ENCODE measurements at regions not wholly inside any gene's neighbourhood (a gene's known extent, or its start where the extent isn't known, plus 50 kb on each side); places are given as distances from the start of the nearest gene placed in this dataset.
"Not testable (repeated sequence)": the region's sequence is repeated elsewhere in the genome, so short reads cannot be mapped to it uniquely, and the experiment has no call there.

DNA sequence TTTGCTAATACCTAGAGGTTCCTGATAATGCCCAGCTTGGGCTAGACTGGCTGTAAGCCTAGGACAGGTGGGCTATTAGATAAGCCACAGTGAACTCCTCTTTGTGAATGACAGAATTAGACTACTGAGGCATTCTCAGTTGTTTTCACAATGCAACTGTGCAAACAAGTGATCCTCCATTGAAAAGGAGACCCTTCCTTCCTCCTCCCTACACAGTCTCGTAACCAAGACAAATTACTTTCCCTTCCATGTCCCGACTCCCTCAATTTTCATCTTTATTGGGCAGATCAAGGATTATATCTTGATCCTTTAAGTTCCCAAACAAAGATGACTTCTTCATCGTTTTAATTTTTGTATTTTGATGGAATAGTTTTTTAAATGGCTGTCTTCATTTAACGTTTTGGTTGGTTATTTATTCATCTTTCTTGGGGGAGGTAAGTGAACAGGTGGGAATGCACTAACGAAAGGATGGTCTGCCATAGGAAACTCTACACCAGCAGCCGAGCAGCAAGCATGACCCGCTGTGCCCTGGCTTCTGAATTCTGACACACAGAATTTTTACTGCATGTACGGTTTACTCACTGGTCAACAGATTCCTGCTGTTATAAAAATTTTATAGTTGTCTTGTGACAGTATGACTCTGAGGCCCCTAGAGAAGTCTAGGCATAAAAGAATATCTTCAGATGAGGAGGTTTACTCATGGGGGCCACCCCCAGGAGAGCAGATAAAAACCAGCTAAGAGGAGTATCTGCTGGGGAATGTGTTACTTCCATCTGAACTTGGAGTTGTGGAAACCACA, 137.5 kb upstream of the TUT7 start:
- no peak for DNase-seq (ENCODE audit: low read depth)

DNA sequence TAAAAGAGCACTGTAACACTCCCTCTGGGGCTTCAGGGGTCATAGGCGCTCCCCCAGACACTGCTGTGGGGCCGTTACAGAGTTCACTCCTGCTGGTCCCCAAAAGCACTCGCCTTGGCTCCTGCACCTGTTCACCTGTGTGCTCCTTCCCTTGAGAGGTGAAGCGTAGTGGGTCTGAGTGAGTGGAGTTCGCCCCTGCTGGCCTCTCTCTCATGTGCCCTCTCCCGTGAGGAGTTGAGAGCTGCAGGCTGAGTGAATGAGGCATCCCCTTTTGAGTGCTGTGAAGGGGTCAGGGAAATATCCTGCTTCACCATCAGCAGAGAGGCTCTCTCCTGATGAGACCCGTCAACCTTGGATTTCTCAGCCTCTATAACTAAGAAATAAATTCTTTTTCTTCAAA, 134.6 kb upstream of the TUT7 start:
- no peak for DNase-seq (ENCODE audit: low read depth)

DNA sequence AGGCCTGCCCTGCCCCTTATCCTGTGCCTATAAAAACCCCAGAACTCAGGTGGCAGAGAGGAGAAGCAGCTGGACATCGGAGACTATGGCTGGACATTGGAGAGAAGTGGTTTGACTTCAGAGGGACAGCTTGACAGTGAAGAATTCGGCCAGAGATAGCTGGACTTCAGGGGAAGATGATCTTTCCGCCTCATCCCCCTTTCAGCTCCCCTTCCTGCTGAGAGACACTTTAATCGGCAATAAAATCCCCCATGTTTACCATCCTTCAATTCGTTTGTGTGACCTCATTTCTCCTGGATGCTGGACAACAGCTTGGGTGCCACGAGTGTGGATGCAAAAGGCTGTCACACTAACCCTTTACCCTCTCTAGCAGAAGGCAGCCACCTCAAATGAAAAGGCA, 134.1 kb upstream of the TUT7 start:
- DNase-seq (ENCODE audit: low read depth) = no peak

DNA sequence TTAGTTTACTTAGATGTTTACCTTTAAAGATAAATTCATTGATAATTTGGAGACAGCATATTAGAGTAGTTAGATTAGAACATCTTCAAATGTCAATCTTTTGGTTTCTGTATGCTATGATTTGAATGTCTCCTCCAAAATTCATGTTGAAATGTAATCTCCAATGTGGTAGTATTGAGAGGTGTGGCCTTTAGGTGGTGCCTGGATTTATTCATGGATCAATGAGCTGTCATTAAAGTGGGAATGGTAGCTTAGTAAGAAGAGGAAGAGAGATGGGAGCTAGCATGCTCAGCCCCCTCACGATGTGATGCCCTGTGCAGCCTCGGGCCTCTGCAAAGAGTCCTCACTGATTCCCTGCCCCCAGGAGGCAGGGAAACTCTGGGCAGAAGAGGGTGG, 133.6 kb upstream of the TUT7 start:
- no peak for DNase-seq (ENCODE audit: low read depth)

DNA sequence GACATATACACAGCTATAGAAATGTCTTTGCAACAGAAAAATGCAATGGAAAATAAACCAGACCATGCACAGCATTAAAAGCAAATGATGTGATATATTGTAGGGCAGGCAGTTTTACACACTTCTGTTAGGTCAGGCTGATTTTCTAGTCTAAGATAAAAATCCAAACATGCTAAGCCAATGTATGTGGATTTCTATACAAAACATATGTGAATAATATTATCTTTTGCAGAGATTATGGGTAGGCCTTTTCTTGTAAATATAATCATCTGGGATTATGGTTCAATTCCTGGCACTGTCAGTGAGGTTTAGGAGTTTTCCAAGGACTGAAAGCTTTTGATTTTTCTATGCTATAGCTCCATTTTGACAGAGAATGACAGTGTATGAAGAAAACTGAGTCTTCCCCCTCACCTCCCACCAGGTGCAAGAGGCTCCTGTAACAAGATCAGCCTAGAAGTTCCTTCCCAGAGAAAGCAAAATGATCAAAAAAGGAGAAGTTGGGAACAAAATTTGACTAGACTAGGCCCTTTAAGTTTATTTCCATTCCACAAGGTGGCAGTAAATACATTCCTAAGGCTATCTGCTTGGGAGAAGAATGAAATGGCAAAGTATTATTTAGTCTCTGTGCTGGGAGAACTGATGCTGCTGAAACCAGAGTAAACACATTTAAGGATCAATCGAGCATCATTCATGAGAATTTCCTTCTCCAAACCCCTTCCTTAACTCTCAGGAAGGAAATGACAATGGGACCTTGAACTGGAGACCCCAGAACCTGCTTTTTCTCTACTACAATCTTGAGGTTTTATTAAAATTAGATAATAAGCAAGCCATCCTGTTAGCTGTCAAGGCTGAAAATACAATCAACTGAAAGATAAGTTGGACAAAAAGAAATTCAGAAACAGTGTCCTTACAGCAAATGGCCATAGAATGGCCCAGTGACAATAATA, 133.0 kb upstream of the TUT7 start:
- no peak for DNase-seq (ENCODE audit: low read depth)

DNA sequence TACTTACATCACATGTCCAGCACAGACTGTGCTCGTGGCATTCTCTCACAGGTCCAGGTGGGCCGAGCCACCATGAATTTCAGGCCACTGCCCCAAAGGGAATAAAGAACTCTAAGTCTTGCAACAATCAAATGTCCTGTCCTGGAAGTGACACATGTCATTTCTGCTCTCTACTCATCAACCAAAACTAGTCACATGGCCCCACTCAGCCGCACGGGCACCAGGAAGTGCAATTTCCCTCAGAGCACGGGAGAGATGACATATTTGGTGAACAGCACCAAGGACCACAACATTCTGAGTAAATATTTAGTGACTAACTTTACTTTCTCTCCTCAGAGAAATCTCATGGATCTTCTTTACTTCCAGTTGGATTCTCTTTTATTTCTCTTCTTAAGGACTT, 131.1 kb upstream of the TUT7 start:
- no peak for DNase-seq (ENCODE audit: low read depth)

- no peak for DNase-seq (ENCODE audit: low read depth)
Measured at GRCh38 chr9:86483496-86483895, 129.3 kb upstream of the TUT7 start.

DNA sequence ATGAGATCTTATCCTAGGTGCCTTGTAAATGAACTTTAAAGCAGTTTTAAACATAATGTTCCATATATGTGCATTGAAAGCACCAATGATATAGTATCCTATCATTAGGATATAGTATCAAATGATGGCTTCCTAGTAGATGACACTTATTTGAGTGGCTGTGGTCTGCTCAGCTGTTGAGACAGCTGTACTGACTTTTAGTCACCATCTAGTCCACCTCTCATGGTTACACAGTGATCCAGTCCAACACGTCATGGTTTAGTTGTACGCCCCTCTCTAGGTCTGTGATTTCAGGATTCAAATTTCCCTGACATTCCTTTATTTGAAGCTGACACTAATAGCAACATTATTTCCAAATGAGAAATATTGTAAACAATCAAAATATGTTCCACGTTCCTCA, 127.3 kb upstream of the TUT7 start:
- DNase-seq (ENCODE audit: low read depth) = no peak

- not testable (repeated sequence) for DNase-seq (ENCODE audit: low read depth)
Measured at GRCh38 chr9:86475255-86475654, 121.0 kb upstream of the TUT7 start.

DNA sequence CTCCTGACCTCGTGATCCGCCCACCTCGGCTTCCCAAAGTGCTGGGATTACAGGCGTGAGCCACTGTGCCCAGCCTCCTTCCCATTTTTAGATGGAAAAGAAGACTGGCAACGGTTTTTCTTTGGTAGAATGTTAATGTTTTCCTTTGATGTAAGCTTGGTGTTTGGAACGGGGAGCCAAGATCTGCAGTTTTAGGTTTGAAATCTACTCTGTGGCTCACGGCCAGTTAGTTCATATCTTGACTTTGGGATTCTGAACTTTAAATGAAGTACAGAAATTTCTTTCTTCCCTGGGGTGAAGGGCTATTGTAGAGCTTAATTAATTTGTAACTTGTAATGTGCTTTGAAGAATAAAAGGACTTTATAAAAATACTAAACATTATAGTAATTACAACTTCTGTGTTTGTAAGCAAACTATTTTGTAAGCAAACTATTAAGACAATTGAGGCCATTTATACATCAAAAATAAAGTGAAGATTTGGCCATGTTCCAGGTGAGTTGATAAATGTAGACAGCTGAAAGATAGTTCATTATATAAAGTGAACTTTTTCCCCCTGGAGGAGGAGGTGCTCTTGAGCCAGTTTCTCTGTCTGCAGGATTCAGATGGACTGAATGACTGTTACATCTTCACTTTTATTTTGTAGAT, 117.1 kb upstream of the TUT7 start:
- DNase-seq (ENCODE audit: low read depth) = no peak

DNA sequence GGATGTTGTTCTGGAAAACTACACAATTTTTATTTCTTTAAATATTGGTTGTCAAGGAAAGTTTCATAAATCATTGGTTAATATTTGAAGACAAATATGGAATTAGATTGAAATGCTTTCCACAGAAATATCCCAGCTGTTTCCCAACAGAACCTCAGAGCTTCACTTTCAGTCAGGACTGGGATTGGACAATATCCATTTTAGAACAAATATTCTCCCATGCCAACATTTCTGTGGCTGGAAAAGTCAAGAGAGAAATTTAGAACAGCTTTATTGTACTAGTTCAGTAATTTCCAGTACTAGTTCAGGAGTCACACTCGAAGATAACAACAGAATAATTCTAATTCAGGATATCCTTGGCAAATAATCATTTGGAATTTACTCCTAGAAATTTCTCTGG, 116.1 kb upstream of the TUT7 start:
- no peak for DNase-seq (ENCODE audit: low read depth)

DNA sequence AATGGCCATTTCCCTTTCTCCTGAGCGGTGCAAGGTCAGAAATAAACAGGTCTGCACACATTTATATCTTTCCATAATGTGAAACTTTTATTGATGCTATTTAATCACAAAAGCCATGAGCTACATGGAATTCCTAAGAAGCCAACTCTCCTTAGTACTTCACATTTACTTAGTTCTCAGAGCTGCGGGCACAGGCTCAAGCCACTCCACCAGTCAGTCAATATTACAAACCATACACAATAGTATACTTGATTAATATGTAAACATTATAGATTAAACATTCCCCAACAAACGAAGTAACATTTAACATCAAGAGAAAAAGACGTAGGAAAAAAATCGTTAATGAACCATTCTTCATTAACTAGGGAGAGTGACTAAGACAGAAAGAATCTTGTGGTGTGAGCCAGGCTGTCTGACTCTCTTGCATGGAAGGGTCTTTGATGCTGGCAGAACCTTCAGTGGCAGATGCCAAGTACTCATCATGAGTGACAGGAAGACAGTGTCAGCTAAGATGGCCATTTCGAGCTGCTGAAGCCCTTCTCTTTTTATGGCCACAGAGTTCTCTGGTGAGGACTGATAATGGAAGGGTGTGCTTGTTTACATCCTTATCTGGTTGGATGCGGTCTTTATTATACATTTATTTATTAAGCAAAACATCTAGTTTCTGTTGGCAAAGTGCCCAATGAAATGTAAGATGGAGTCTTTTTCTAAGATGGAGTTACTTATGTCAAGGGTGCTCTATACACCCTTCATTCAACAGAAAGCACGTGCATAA, 115.5 kb upstream of the TUT7 start:
- DNase-seq (ENCODE audit: low read depth) = no peak

- DNase-seq (ENCODE audit: low read depth) = no peak
Measured at GRCh38 chr9:86464242-86464641, 110.0 kb upstream of the TUT7 start.

- DNase-seq (ENCODE audit: low read depth) = no peak
Measured at GRCh38 chr9:86460216-86461002, 106.2 kb upstream of the TUT7 start.

DNA sequence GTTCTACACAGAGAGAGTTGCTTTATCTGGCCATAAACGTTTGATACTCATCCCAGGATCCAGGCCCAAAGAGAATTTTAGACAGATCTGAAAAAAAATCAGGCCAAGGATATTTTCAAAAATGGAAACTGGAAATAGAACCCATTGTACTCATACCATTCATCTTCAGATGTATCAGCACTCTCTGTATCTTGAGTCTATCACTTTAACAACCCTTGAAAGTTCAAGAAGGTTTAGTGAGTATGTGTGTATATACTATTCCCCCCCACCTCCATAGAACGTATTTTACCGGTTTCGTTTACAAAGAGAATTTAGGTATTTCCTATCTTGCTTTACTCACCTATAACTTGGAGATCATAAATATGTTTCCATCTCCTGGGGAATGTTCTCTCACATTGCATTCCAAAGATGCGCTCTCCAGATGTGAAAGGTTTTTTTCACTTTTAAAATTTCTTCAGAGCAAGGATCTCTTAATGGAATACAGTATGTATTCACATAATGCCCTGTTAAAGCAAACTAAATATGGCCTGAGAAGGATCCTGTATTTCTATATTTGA, 105.5 kb upstream of the TUT7 start:
- DNase-seq (ENCODE audit: low read depth) = no peak

DNA sequence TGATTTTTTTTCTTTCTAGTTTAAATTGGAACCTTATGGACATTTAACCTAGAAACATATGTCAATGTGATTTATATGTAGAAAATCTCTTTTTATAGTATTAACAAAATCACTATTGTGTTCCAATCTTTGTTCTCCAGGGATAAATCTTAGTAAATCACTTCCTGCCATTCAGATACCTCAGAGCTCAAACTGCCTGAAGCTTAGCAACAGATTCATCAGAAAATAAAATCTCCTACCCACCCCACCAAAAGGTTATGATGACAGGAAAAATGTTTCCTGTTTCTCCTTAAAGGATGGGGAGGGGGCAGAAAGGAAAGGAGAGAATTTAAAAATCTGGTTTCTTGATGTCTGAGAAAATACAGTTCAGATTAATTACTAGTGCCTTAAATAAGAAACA, 105.0 kb upstream of the TUT7 start:
- DNase-seq (ENCODE audit: low read depth) = no peak

DNA sequence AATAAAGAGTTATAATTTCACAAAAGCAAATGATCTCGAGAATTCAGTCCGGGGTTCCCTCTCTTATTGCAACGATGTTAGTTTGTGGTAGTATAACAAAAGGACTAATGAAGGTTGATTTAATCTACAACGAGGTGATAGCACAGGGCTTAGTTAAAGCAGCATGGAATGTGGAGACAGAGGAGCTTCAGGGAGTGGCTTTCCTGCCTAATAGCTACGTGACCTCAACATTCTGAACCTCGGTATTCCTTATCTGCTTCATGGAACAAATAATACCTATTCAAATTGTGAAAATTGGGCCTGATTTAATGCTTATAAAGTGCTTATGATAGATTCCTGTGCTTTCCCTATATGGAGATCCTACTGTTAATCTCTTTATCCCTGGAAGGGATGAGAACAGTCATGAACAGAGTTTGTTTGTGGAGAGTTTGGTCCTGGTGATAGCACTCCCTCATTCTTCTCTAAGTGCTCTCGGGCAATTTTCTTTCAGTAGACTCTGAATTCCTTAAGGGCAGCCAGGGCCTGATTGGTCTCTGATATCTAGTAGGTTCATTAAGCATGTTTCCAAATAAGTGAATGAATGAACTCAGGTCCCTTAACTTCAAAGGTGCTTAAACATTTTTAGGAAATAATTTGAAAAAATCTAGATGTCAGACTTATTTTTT, 104.1 kb upstream of the TUT7 start:
- no peak for DNase-seq (ENCODE audit: low read depth)

DNA sequence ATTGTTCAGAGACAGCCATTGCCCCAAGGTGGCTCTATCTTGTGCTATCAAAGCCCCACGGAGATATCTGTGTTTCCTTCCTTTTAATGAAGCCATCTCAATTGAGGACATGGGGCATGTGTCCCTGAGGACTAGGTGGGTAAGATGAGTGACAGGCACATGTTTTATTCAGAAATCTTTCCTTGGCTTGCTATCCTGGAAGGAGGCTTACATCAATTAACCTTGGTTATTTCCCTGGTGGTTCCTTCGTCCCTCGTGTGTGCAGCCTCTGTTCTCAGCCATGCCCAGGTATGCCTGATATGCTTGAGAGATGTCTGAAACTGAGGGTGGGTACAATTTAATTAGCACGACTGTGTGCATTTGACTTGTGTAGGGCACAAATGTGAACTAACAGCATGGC, 102.2 kb upstream of the TUT7 start:
- DNase-seq (ENCODE audit: low read depth) = no peak

DNA sequence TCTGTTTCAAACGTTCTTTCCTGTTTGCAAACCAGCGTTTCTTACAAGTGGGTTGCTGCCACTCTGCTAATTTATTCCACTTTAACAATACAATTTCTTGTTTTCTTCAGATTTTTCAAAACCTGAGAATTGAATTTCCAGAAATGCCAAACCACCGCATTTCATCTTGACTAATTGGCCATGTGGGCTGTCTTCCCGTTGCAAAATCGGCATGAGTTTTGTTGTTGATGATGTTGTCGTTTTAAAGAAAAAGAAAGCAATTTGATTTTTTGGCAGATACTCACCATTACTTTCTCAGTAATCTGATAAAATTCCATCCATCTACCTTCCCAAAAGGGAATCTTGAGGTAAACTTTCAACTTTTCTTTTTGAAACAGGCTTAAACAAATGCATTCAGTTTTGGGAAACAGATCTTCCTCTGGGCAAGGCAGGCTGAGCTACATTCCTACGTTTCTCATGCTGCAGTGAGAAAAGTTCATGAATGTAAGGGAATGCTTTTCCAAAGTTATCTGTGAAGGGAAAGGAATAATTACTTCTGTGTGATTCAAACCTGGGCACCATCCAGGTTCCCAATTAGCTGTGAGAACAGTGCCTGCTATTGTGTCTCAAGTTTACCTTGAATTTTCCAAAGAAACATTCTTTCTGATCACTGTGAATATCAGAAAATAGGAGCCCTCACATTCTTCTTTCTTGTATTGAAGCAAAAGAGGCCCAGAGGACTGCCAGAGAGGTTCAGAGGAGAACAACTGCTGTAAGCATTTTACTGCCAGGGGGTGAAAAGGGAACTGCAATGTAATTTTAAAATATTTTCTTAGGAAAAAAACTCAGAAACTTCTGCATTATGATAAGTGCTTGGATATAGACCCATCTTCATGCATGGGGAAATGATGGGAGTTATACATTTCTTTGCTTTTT, 100.7 kb upstream of the TUT7 start:
- DNase-seq (ENCODE audit: low read depth) = no peak
